ENCODE measurements at regions not wholly inside any gene's neighbourhood (a gene's known extent, or its start where the extent isn't known, plus 50 kb on each side); places are given as distances from the start of the nearest gene placed in this dataset.
"Not testable (repeated sequence)": the region's sequence is repeated elsewhere in the genome, so short reads cannot be mapped to it uniquely, and the experiment has no call there.

DNA sequence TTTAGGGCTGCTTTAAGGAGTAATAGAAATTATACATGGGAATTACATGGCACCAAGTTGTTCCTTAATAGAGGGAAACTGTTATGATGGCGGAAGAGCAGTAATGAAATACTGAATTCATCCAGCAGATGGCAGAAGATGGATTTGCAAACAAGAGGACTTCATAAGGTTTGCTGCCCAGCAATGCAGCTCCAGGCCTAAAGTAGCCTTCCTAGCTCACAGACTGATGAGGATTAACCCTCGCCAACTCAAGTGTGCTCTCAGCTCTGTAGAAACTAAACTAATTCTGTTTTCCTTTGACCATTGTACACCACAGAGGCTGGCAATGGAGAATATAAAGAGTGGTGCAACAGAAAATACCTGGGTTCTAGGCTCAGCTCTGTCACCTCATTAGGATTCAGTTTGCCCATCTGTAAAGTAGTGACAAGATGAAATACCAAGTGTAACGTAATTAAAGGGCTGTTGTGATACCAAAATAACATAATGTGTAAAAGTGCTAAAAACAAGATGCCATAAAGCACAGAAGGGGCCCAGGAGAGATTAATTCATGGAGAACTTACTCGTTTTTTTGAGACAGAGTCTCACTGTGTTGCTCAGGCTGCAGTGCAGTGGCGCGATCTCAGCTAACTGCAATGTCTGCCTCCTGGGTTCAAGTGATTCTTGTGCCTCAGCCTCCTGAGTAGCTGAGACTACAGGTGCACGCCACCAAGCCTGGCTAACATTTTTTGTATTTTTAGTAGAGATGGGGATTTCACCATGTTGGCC is 102.4 kb upstream of the SERBP1 start:
- peak; percentile 73 for DNase-seq

DNA sequence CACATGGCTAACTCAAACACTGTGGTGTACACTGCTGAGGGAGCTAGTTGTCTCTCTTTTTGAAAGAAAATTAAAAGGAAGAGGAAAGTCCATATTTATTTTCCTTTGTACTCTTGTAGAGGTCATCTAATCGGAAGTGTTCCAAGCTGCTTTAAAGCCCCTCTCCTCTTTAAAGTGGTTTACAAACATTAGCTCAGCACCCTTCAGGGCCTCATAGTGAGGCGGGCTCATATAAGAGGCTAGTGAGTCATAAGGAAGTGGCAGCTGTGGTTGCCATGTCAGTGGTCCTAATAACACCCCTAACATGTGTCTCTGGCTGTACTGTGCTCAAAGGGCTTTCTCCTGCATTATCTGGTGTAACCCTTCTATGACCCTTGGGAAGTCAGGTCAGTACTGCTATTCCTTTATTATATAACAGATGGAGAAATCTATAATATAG is 104.4 kb upstream of the SERBP1 start:
- DNase-seq: peak; percentile 59

DNA sequence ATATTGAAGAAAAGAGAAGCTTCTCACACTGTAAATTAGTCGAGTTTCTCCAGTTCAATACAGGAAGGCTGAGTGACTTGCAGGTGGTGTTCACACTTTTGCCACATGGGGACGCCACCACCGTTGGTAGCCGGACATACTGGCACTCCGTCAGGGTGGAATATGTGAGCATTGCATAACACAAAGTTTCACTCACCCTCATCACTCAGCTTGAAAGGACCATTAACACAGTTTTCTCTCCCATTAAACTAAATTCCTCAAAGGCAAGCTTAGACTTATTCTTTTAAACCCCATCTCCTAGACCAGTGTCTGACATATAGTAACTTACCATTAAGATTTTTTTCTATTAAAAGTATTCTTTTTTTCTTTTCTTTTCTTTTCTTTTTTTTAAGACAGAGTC is 105.3 kb upstream of the SERBP1 start:
- DNase-seq: peak; percentile 75

DNA sequence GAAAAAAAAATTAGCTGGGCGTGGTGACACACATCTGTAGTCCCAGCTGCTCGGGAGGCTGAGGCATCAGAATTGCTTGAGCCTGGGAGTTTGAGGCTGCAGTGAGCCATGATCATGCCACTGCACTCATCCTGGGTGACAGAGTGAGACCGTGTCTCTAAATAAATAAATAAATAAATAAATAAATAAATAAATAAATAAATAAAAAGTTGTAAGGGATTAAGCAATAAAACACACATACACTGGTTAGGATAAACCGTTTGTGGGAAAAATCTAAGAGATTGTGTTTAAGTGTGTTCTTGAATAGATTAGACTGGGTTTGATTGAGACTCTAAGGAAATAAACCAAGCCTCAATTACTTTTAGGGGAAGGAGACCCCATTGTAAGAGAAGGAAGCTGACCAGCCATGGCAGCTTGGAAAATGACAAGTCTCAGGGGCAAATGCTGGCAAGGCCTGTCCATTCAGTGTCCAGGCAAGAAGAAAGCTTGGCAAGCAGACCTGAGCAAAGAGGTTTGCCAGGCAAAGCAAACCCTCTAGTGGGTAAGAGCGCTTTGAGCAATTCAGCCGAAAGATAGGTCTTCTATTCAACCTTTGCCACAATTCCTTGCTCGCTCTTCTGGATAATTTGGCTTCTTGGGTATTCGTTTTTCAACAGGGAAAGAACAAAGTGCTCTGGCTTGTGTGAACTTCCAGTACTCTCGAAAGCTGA is 106.9 kb upstream of the SERBP1 start:
- DNase-seq: no peak

DNA sequence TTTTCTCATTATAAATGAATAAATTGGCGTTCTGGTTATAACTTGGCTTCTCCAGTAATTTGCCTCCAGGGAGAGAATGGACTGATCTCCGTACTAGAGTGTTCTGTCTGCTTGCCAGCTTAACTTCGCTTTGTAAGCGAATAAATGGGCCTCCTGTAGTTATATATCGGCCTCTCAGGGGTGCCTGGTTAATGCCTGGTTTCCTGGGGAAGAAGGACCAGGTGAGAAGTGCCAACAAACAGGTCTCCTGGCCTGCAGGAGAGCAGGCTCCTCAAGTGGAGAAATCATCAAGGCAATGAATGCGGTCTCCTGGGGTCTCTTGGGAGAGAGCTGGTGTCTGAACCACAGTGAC is 107.4 kb upstream of the SERBP1 start:
- DNase-seq: no peak

DNA sequence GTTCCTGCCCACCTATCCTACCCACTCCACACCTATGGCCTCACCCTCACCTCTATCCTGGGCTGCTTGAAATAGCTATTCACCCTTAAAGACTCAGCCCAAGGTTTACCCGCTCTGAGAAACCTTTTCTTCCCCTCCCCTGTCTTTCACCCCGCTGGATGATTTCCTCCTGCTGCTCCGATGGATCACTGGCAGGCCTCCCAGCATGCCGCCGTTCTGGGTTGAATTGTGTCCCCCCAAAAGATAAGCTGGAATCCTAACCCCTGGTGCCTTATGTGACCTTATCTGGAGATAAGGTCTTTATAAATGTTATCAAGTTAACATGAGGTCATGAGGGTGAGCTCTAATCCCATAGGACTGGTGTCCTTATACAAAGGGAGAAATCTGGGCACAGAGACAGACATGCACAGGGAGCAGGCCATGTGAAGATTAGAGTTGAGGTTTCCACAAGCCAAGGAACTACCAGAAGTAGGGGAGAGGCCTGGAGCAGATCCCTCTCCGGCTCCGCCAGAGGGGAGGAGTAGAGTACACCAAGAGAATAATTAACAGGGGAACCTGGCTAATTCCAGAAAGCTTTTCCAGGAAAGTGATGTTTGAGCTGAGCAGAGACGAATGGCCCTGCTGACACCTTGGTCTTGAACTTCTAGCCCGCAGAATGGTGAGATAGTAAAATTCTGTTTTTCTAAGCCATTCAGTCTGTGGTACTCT is 110.0 kb upstream of the SERBP1 start:
- DNase-seq: no peak

DNA sequence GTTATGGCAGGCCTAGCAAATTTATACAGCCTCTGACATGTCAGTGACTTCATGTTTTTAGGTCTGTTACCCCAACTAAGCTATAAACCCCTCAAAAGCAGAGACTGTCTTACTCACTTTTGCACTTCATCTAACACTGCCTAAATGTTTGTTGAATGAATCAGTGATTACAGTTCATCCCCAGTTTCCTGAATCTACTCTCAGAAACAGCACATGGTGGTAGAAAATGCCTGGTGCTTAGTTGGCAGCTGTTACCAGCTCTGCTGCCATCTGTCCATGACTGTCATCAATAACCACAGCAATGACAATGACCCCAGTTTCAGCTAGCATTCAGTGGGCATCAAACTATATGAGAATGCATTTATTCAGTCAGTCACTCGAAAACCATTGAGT is 110.5 kb upstream of the SERBP1 start:
- peak; percentile 24 for DNase-seq

DNA sequence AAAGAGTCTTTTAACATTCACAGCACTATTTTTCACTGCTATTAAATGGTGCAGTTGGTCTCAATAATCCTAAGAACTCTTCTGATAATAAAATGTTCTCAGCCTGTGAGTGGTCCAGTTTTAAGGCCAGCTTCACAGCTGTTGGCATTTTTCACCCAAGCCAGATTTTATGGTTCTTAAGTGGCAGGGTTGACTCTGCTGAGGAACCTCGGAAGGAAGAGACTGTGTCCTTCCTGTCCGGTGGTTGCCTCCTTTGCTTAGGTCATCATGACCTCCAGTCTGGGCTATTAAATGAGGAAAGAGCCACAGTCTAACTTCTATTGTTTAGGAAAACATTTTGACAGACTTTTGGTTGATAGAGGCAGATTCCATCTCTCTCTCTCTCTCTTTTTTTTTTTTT is 112.5 kb upstream of the SERBP1 start:
- DNase-seq: no peak

DNA sequence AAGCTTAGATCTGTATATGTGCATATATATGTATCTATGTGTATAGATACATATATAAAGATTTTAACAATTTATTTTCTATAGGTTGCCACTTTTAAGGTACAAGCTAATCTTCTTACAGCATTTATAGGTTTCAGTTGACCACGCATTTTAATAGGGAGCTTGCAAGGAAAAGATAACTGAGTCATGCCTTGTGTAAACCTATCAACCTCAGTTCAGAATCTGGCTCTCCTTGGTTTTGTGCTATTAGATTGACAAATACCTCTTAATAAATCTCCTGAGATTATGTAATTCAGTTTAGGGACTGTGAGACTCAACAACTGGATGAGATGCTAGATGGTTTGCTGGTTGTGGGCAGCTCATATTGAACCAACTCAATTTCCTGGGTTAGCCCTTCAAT is 114.7 kb upstream of the SERBP1 start:
- DNase-seq: no peak

DNA sequence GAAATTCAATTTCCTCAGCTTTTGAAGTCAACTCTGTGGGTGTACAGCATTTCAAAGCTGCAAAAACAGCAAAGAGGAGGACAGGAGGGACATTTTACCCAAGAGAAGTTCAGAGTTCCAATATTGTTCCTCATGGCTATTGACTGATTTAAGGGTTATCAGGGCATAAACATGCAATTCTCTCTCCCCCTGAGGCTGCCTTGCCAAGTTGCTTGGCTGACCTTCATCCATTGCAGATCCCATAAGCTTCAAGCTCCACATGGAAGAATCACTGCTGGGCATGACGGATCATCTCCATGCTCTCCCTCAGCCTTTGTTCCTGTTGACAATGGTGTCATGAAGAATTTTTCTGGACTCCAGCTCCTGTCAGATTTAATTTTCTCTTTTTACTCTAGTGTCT is 115.2 kb upstream of the SERBP1 start:
- no peak for DNase-seq

DNA sequence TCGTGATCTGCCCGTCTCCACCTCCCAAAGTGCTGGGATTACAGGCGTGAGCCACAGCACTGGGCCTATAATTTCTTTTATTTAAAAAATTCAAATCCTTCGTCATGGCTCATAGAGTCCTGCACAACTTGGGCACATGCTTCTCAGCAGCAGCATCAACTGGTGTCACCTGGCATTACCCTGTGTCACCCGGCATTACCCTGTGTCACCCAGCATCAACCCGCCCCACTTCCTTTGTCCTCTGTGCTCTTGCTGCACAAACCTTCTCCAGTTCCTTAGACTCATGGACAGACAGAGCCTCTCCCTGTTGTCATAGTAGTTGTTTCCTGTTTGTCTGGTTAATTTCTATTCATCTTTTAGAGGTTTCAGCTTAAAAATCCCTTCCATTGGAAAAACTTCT is 121.2 kb upstream of the SERBP1 start:
- DNase-seq: no peak

DNA sequence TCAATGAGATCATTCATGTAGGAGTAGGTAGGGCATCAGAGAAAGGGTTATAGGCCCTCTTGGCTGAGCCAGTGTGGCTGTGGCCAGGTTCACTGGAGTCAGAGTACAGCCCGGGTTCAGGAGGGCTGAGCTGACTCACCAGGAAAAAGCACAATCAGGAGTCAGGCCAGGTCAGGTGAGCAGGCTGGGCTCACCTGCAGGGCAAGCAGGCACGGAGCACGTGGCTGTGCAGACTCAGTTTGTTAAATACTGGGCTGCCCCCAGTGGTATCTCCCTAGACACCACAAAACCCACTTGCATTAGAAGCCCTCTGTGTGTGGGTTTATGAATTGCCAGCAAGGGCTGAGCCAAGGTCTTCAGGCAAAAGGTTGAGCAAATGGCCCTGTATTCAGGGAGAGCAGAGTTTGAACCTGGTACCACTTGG is 122.1 kb upstream of the SERBP1 start:
- DNase-seq: no peak

DNA sequence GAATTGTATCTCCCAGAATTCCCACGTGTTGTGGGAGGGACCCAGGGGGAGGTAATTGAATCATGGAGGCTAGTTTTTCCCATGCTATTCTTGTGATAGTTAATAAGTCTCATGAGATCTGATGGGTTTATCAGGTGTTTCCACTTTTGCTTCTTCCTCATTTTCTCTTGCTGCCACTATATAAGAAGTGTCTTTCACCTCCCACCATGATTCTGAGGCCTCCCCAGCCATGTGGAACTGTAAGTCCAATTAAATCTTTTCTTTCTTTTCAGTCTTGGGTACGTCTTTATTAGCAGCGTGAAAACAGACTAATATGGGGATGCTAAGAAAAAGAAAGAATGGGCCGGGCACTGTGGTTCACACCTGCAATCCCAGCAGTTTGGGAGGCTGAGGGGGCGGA is 124.0 kb upstream of the SERBP1 start:
- not testable (repeated sequence) for DNase-seq

DNA sequence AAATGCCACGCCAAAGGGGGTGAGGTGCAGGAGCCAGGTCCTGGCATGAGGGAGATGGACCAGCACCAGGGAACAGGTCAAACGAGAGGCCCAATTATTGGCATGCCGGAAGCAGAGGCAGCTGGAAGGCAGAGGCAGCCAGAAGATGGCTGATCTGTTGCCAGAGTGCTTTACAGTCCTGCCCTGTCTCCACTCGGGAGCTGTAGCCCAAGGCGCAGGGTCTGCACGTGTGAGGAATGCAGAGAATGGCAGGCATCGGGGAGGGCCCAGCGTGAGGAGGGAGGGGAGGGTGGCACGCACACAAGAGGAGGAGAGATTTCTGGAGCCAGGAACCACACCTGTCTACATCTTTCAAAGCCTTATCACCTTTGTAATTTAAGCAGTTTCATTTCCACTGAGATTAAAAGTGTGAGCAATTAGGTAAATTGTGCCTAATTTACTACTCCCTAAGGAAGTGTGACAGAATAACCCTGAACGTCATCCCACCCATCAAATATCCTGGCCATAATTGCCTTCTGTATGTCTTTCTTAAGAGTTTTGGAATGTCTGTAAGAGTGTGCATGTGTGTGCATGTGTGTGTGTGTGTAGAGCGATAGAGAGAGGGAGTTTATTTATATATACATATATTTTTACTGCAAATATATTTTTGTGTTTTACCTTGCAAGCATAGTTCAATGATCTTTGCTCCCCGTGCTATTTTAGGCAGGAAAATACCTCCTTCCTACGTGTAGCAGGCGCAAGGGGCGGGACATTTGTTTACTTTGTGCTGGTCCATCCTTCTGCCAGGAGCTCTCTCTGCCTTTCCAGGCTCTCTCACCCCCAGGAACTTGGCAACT is 125.5 kb upstream of the SERBP1 start:
- DNase-seq: no peak

DNA sequence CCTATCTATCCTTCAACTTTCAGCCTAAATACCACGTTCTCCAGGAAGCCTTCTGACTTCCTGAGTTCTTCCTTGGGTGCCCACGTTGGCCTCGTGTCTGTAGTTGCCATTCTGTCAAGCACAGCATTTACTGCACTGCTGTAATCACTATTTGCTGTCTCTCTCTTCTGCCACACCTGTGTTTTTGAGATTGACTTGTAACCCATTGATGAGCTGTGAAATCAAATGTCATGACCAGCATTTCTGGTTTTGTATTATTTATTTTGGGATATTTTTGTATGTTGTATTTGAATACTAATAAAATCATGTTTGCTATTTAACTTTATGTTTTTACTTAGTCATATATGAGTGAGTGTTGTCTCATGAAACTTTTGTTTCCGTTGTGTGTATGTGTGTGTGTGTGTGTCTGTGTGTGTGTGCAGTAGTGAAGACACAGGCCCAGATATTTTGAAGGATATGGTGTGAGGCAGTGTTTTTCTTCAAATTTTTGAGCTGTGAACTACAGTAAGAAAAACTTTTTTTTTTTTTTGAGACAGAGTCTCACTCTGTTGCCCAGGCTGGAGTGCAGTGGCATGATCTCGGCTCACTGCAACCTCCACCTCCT is 126.2 kb upstream of the SERBP1 start:
- DNase-seq: no peak

DNA sequence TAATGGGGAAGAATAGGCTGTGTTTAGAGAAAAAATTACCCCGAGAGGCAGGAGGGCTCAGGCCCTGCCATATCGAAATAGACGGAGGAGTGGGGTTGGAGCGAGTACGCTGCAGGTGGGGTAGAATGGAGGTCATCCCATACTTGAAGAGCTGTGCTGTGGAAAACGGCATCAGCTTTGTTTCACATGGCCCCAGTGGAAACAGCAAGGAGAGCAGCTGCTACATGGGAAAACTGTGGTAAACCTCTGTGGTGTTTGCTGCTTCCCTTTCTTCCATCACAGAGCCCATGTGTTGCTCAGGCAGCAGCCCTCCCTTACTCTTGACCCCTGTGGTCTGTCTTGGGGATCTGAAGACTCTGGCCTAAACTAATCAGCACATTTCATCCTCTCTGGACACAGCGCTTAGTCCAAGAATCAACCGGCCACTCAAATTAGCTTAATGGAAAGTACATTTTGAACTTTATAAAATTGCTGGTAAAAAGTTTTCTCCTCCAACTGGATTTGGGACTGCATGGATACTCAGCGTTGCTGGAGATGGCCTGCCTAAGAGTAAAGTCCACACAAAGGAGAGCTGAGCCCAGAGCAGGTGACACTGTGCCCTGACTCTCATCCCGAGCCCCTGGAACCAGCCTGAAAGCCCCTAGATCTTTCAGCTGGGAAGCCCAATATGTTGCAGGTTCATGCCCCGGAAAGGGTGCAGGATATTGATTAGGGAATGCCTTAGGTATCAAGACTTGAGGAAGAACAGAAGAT is 127.1 kb upstream of the GADD45A start:
- no peak for DNase-seq

DNA sequence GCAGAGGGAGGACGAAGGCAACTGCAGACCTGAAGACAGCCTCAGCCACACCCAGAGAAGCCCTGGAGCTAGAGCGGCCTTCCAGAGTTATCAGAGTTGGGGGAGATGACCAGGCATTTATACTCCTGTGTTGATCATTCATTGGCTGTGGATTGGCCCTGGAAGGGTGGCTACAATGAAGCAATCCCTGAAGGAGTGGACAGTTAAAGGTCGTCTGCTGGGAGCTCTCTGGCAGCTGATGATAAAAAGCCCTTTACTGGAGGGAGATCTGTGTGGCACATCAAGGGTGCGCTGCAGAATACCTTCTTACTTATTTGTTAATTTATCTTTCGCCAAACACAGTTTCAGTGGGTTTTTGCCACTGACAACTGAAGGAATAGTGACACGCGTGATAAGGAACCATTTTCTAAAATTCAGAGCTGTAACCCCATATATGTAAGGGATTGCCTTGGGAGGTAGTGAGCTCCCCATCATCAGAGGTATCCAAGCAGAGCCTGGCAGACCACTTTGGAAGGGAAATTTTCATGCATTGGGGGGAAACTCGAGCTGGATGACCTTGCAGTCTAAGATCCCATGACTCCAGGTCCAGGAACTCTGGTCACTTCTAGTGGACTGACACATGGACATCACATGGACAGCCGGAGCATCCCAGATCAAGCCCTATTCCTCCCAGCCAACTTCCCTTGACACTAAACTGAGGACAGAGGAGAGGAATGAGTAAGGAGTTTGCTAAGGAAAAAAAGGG is 126.4 kb upstream of the GADD45A start:
- DNase-seq: no peak

DNA sequence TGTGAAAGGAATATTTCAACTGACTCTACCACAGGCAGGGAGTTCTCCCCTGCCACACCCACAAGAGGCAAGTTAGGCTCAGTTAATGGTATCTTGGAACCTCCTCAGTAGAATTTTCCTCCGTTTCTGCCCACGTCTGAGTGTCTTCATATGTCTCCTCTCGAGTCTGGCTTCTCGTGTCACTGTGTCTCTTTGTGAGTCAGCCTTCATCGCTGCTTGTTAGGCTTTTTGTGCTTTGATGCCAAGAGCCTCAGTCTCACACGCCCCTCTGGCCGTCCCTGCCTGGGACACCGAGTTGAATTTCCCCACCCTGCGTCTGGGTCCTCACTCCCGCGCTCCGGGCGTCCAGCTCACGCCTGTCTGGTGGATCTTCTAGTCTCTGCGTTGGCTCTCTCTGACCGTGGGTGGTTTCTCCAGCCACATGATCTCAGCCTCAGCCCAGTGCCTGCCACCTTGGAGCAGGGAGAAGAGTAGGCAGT is 125.7 kb upstream of the GADD45A start:
- peak; percentile 59 for DNase-seq

DNA sequence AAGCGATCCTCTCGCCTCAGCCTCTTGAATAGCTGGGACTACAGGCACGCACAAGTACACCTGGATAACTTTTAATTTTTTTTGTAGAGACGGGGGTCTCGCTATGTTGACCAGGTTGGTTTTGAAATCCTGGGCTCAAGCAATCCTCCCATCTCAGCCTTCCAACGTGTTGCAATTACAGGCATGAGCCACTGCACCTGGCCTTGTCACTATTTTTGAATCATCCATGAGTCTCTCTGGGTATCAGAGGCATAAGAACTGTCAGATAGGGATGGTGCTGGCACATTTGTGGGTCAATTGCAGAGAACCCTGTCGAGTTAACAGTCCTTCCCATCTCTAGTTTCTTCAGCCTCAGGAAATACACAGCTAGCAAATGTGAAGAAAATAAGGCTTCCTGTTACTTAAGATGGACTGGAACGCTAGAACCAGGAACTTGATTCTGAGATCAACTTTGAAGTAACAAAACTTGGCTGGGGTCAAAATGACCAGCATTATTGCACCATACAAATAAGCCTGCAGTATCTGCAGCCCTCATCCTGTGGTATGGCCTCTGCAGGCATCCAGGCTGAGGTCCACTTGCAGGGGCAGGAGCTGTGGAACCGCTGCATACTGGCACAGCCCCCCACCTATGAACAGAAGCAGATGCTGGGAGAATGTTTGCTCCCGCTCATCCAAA is 124.3 kb upstream of the GADD45A start:
- DNase-seq: no peak

DNA sequence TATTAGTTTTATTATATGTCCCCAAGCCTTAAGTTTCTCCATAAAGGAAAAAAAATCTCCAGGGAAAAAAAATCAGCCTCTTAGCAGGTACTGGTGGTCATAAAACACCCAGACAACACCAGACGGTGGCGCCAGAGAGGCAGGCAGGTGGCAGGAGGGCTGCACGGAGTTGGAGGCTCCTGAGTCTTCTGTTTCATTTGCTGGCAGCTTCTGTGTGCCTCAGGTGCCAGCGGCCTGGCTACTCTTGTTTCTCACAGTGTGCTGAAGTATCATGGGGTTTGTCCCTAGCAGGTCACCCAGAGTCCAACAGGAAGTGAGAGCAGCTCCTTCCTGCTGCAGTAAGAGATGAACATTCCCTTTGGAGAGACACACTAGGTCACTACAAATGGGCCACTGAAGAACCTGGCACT is 123.3 kb upstream of the GADD45A start:
- DNase-seq: peak; percentile 75

Measured in fibroblast of skin of right biceps (primary cell).